ENCODE measurements at regions not wholly inside any gene's neighbourhood (a gene's known extent, or its start where the extent isn't known, plus 50 kb on each side); places are given as distances from the start of the nearest gene placed in this dataset.

GRCh38 chr10:6643962-6644361, 63.9 kb upstream of the PRKCQ start:
- ChIA-PET POLR2A (interaction anchor here (0.7 kb wide), 1 partner anchor 63 kb away, joined by 4 read pairs; no protein-coding TSS in a partner anchor), CTCF (no interaction called here)
- TF ChIP-seq CTBP1 (IDR thresholded peaks at IDR 0.05; ENCODE audit: borderline replicate concordance), result no peak
- TF ChIP-seq FOXK2 (IDR thresholded peaks at IDR 0.05), result no peak
- TF ChIP-seq PKNOX1 (IDR thresholded peaks at IDR 0.05), result no peak
- TF ChIP-seq SUZ12 (IDR thresholded peaks at IDR 0.05), result no peak
- TF ChIP-seq SP1 (IDR thresholded peaks at IDR 0.05), result no peak
- no peak for TF ChIP-seq TARDBP (IDR thresholded peaks at IDR 0.05)
- no peak for TF ChIP-seq LEF1 (IDR thresholded peaks at IDR 0.05; ENCODE audit: borderline replicate concordance)
- no peak for TF ChIP-seq ARNT (IDR thresholded peaks at IDR 0.05)
- no peak for TF ChIP-seq FOXM1 (IDR thresholded peaks at IDR 0.05; ENCODE audit: borderline replicate concordance)
- DNase-seq (ENCODE audit: extremely low spot score), result no peak

GRCh38 chr10:6642876-6643275, 62.8 kb upstream of the PRKCQ start:
- no peak for DNase-seq (ENCODE audit: extremely low spot score)
- POLR2A ChIA-PET, result no interaction called here
- CTCF ChIA-PET, result no interaction called here
- TF ChIP-seq FOXA1 (IDR thresholded peaks at IDR 0.05) (no peak), NFRKB (IDR thresholded peaks at IDR 0.05) (no peak), BHLHE40 (IDR thresholded peaks at IDR 0.05; ENCODE audit: borderline replicate concordance) (no peak), ZNF384 (IDR thresholded peaks at IDR 0.05) (no peak), PKNOX1 (IDR thresholded peaks at IDR 0.05) (no peak), L3MBTL2 (conservative IDR thresholded peaks at IDR 0.05) (no peak), ELF4 (IDR thresholded peaks at IDR 0.05) (no peak), FOXK2 (IDR thresholded peaks at IDR 0.05) (no peak), CTBP1 (IDR thresholded peaks at IDR 0.05; ENCODE audit: borderline replicate concordance) (no peak), SP1 (IDR thresholded peaks at IDR 0.05) (no peak), TARDBP (IDR thresholded peaks at IDR 0.05) (no peak), ARNT (IDR thresholded peaks at IDR 0.05) (no peak), SUZ12 (IDR thresholded peaks at IDR 0.05) (no peak), LEF1 (IDR thresholded peaks at IDR 0.05; ENCODE audit: borderline replicate concordance) (no peak), FOXM1 (IDR thresholded peaks at IDR 0.05; ENCODE audit: borderline replicate concordance) (no peak)

- POLR2A ChIA-PET, result no interaction called here
- TF ChIP-seq PKNOX1 (IDR thresholded peaks at IDR 0.05) (no peak), ARNT (IDR thresholded peaks at IDR 0.05) (no peak), FOXM1 (IDR thresholded peaks at IDR 0.05; ENCODE audit: borderline replicate concordance) (no peak), ELF4 (IDR thresholded peaks at IDR 0.05) (no peak), ZNF384 (IDR thresholded peaks at IDR 0.05) (no peak), SP1 (IDR thresholded peaks at IDR 0.05) (no peak), L3MBTL2 (conservative IDR thresholded peaks at IDR 0.05) (no peak), BHLHE40 (IDR thresholded peaks at IDR 0.05; ENCODE audit: borderline replicate concordance) (no peak), LEF1 (IDR thresholded peaks at IDR 0.05; ENCODE audit: borderline replicate concordance) (no peak), CTBP1 (IDR thresholded peaks at IDR 0.05; ENCODE audit: borderline replicate concordance) (no peak), FOXA1 (IDR thresholded peaks at IDR 0.05) (no peak), SUZ12 (IDR thresholded peaks at IDR 0.05) (no peak), TARDBP (IDR thresholded peaks at IDR 0.05) (no peak), FOXK2 (IDR thresholded peaks at IDR 0.05) (no peak), NFRKB (IDR thresholded peaks at IDR 0.05) (no peak), HDGF (IDR thresholded peaks at IDR 0.05; ENCODE audit: borderline replicate concordance) (no peak)
- DNase-seq (ENCODE audit: extremely low spot score), result no peak
- CTCF ChIA-PET, result interaction anchor here (0.6 kb wide), 2 partner anchors 9 to 276 kb away, joined by 3 to 5 read pairs; no protein-coding TSS in a partner anchor
Measured at GRCh38 chr10:6640433-6641040, 60.5 kb upstream of the PRKCQ start.

- CTCF ChIA-PET, result no interaction called here
- POLR2A ChIA-PET, result no interaction called here
- DNase-seq (ENCODE audit: extremely low spot score), result no peak
- TF ChIP-seq HDGF (IDR thresholded peaks at IDR 0.05; ENCODE audit: borderline replicate concordance), result no peak
- no peak for TF ChIP-seq FOXM1 (IDR thresholded peaks at IDR 0.05; ENCODE audit: borderline replicate concordance)
- no peak for TF ChIP-seq CTBP1 (IDR thresholded peaks at IDR 0.05; ENCODE audit: borderline replicate concordance)
- no peak for TF ChIP-seq FOXK2 (IDR thresholded peaks at IDR 0.05)
- no peak for TF ChIP-seq LEF1 (IDR thresholded peaks at IDR 0.05; ENCODE audit: borderline replicate concordance)
- no peak for TF ChIP-seq SP1 (IDR thresholded peaks at IDR 0.05)
Measured at GRCh38 chr10:6637053-6637452, 57.0 kb upstream of the PRKCQ start.

GRCh38 chr10:6635784-6636183, 55.7 kb upstream of the PRKCQ start:
- no peak for TF ChIP-seq L3MBTL2 (conservative IDR thresholded peaks at IDR 0.05)
- no peak for TF ChIP-seq NFRKB (IDR thresholded peaks at IDR 0.05)
- TF ChIP-seq FOXM1 (IDR thresholded peaks at IDR 0.05; ENCODE audit: borderline replicate concordance), result no peak
- no peak for TF ChIP-seq ARNT (IDR thresholded peaks at IDR 0.05)
- no peak for TF ChIP-seq PKNOX1 (IDR thresholded peaks at IDR 0.05)
- TF ChIP-seq ELF4 (IDR thresholded peaks at IDR 0.05), result no peak
- TF ChIP-seq ZNF384 (IDR thresholded peaks at IDR 0.05), result no peak
- TF ChIP-seq CTBP1 (IDR thresholded peaks at IDR 0.05; ENCODE audit: borderline replicate concordance), result no peak
- TF ChIP-seq SUZ12 (IDR thresholded peaks at IDR 0.05), result no peak
- no peak for TF ChIP-seq LEF1 (IDR thresholded peaks at IDR 0.05; ENCODE audit: borderline replicate concordance)
- TF ChIP-seq SP1 (IDR thresholded peaks at IDR 0.05), result no peak
- TF ChIP-seq TARDBP (IDR thresholded peaks at IDR 0.05), result no peak
- no peak for TF ChIP-seq BHLHE40 (IDR thresholded peaks at IDR 0.05; ENCODE audit: borderline replicate concordance)
- no peak for TF ChIP-seq HDGF (IDR thresholded peaks at IDR 0.05; ENCODE audit: borderline replicate concordance)
- TF ChIP-seq FOXK2 (IDR thresholded peaks at IDR 0.05), result no peak
- POLR2A ChIA-PET, result no interaction called here
- CTCF ChIA-PET, result interaction anchor here (0.6 kb wide), 1 partner anchor 452 kb away, joined by 3 read pairs; no protein-coding TSS in a partner anchor
- no peak for DNase-seq (ENCODE audit: extremely low spot score)

All from HEK293T (cell line).